Mesenchymal stem cell (in vitro differentiated cells and primary cell): ENCODE measurements at regions not wholly inside any gene's neighbourhood (a gene's known extent, or its start where the extent isn't known, plus 50 kb on each side); places are given as distances from the start of the nearest gene placed in this dataset.

ENCODE experiments used
- DNase-seq: peaks from one replicate; pipeline ENCODE4 v3.0.0-alpha.2; 2013
- H2AFZ ChIP-seq: one replicate; pipeline ENCODE4 v1.6.1; 2013; ENCODE audit warnings: low read depth, mild to moderate bottlenecking, control low read depth, inconsistent platforms, low read length, moderate library complexity
- H2AK5ac ChIP-seq: 2 replicates; pipeline ENCODE4 v1.6.1; 2013; ENCODE audit warnings: low read length, moderate library complexity, mild to moderate bottlenecking, inconsistent platforms; ENCODE audit not compliant: severe bottlenecking
- H2BK120ac ChIP-seq: one replicate; pipeline ENCODE4 v1.6.1; 2013; ENCODE audit warnings: low read depth, mild to moderate bottlenecking, inconsistent platforms, low read length, moderate library complexity
- H2BK12ac ChIP-seq, 2 experiments: one replicate each; pipeline ENCODE4 v1.6.1; 2013; ENCODE audit warnings: inconsistent platforms in 2 of 2, low read length in 2 of 2, mild to moderate bottlenecking in 2 of 2, moderate library complexity in 2 of 2, control low read depth in 1 of 2
- H2BK15ac ChIP-seq: one replicate; pipeline ENCODE4 v1.6.1; 2013; ENCODE audit warnings: mild to moderate bottlenecking, low read depth, inconsistent platforms; ENCODE audit not compliant: poor library complexity, severe bottlenecking
- H2BK5ac ChIP-seq: 2 replicates; pipeline ENCODE4 v1.6.1; 2013; ENCODE audit warnings: low read depth, mild to moderate bottlenecking, low read length, control low read depth, inconsistent platforms; ENCODE audit not compliant: poor library complexity, severe bottlenecking
- H3K14ac ChIP-seq, 2 experiments: one replicate each; pipeline ENCODE4 v1.6.1; 2013; ENCODE audit warnings: inconsistent platforms in 2 of 2, low read length in 2 of 2, control low read depth in 1 of 2, mild to moderate bottlenecking in 1 of 2, moderate library complexity in 1 of 2
- H3K18ac ChIP-seq, 2 experiments: one replicate each; pipeline ENCODE4 v1.6.1; 2013; ENCODE audit warnings: inconsistent platforms in 2 of 2, low read length in 2 of 2, control low read depth in 1 of 2, low read depth in 1 of 2, mild to moderate bottlenecking in 1 of 2
- H3K23ac ChIP-seq, 2 experiments: one replicate each; pipeline ENCODE4 v1.6.1; 2013; ENCODE audit warnings: inconsistent platforms in 2 of 2, low read length in 2 of 2, mild to moderate bottlenecking in 2 of 2, moderate library complexity in 2 of 2, control low read depth in 1 of 2
- H3K27ac ChIP-seq: 2 replicates; pipeline ENCODE4 v1.5.1; 2013; ENCODE audit warnings: mild to moderate bottlenecking, moderate library complexity, low read length, control low read depth, inconsistent platforms; ENCODE audit not compliant: poor library complexity, severe bottlenecking
- H3K27me3 ChIP-seq, 2 experiments: 2 replicates each; pipeline versions ENCODE4 v1.6.1 to v1.7.0; 2013; ENCODE audit warnings: low read length in 2 of 2, mild to moderate bottlenecking in 2 of 2, moderate library complexity in 2 of 2, control low read depth in 1 of 2, inconsistent platforms in 1 of 2; ENCODE audit not compliant: control insufficient read depth in 1 of 2, insufficient read depth in 1 of 2
- H3K36me3 ChIP-seq, 2 experiments: 2 replicates each; pipeline versions ENCODE4 v1.6.1 to v1.7.0; 2013; ENCODE audit warnings: low read length in 2 of 2, control low read depth in 1 of 2, inconsistent platforms in 1 of 2, low read depth in 1 of 2, mild to moderate bottlenecking in 1 of 2; ENCODE audit not compliant: insufficient read depth in 2 of 2, control insufficient read depth in 1 of 2
- H3K4ac ChIP-seq, 2 experiments: one replicate each; pipeline ENCODE4 v1.6.1; 2013; ENCODE audit warnings: inconsistent platforms in 2 of 2, low read length in 2 of 2, mild to moderate bottlenecking in 2 of 2, moderate library complexity in 2 of 2, control low read depth in 1 of 2, low read depth in 1 of 2
- H3K4me1 ChIP-seq: 2 replicates; pipeline ENCODE4 v1.6.1; 2013; ENCODE audit warnings: low read depth, low read length, control low read depth; ENCODE audit not compliant: control insufficient read depth, insufficient read depth
- H3K4me2 ChIP-seq: 2 replicates; pipeline ENCODE4 v1.6.1; 2013; ENCODE audit warnings: low read length, mild to moderate bottlenecking, inconsistent platforms; ENCODE audit not compliant: poor library complexity, severe bottlenecking
- H3K4me3 ChIP-seq, 2 experiments: 2 replicates each; pipeline versions ENCODE4 v1.5.1 to v1.7.0; 2013; ENCODE audit warnings: low read length in 2 of 2, mild to moderate bottlenecking in 2 of 2, control low read depth in 1 of 2, low read depth in 1 of 2; ENCODE audit not compliant: insufficient read depth in 1 of 2
- H3K79me1 ChIP-seq: replicated peaks from 2 replicates; pipeline ENCODE4 v1.6.1; 2013; ENCODE audit warnings: mild to moderate bottlenecking, control low read depth, low read length, inconsistent platforms; ENCODE audit not compliant: poor library complexity, severe bottlenecking
- H3K9ac ChIP-seq: 2 replicates; pipeline ENCODE4 v1.7.0; 2013; ENCODE audit warnings: mild to moderate bottlenecking, low read length, moderate library complexity
- H3K9me3 ChIP-seq: 2 replicates; pipeline ENCODE4 v1.7.0; 2013; ENCODE audit warnings: mild to moderate bottlenecking, low read length; ENCODE audit not compliant: control insufficient read depth
- H4K8ac ChIP-seq: one replicate; pipeline ENCODE4 v1.6.1; 2013; ENCODE audit warnings: inconsistent platforms, mild to moderate bottlenecking, low read length, moderate library complexity
- H4K91ac ChIP-seq: one replicate; pipeline ENCODE4 v1.6.1; 2013; ENCODE audit warnings: mild to moderate bottlenecking, low read length, inconsistent platforms
- WGBS: methylation state at CpG from one replicate; pipeline ENCODE4 v1.1.7; 2013; ENCODE audit warnings: mixed read lengths; 5-methylcytosine and 5-hydroxymethylcytosine counted together

DNA sequence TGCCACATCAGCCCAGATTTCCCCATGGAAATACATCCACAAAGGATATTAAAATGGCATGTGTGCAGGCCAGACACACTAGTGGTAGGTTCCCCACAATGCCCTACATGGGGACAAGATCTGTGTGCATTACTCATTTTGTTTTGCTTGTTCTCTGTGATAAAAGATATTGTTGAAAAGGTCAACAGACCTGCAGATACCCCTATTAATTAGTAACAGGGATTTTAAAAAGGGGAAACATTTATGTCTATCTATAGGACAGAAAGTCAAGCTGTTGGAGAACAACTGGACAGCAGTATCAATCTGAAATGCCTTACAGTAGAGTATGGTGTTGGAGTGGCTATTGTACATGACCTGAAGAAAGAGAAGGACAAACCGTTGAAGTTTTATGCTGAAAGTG is 596.0 kb upstream of the GRM7 start:
- DNase-seq = no peak
- Histone ChIP-seq H2AK5ac (no peak overlapping the region), H2AFZ (no peak overlapping the region), H3K9ac (no peak overlapping the region), H3K23ac (no peak overlapping the region), H4K8ac (no peak overlapping the region), H2BK15ac (no peak overlapping the region), H2BK120ac (no peak overlapping the region), H3K18ac (no peak overlapping the region), H3K4me1 (no peaks in the 10 kb centered on the region), H3K4me3 (no peak overlapping the region), H2BK5ac (no peak overlapping the region), H3K9me3 (peaks cover 7% of the 10 kb centered on the region), H2BK12ac (no peak overlapping the region), H3K27me3 (no peaks in the 10 kb centered on the region), H3K4ac (no peak overlapping the region), H3K36me3 (no peaks in the 10 kb centered on the region), H3K79me1 (no peaks in the 10 kb centered on the region), H3K4me2 (no peak overlapping the region), H4K91ac (no peak overlapping the region), H3K27ac (no peak overlapping the region), H3K14ac (no peak overlapping the region)
- no CpG with 5 or more reads among the region's 1 CpG for WGBS

DNA sequence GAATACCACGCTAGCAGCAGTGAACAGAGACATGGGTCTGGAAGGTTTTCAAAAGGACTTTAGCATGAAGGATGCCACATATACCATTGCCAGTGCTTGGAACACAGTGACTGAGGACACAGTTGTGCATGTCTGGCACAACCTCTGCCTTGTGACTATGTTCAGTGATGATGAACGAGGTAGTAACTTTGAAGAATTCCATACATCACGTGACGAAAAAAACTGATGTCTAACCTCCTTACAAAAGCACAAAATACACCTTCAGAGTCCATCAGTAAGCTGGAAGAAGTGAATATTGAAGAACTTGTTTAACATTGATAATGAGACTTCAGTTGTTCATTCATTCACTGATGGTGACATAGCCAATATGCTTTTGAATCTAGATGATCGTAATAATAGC is 594.8 kb upstream of the GRM7 start:
- H2BK12ac ChIP-seq = no peak overlapping the region
- H4K91ac ChIP-seq = no peak overlapping the region
- H3K36me3 ChIP-seq = no peaks in the 10 kb centered on the region
- H2AFZ ChIP-seq = no peak overlapping the region
- H3K4me3 ChIP-seq = no peak overlapping the region
- H3K9me3 ChIP-seq = no peaks in the 10 kb centered on the region
- no peaks in the 10 kb centered on the region for H3K79me1 ChIP-seq
- H3K4me2 ChIP-seq = no peak overlapping the region
- H2BK15ac ChIP-seq = no peak overlapping the region
- no peak overlapping the region for H3K23ac ChIP-seq
- H3K4me1 ChIP-seq = no peaks in the 10 kb centered on the region
- no peak overlapping the region for H2BK120ac ChIP-seq
- no peak overlapping the region for H4K8ac ChIP-seq
- no peak overlapping the region for H2AK5ac ChIP-seq
- WGBS = 83% methylated on average over 2 of the region's 5 CpGs
- DNase-seq = no peak
- H3K4ac ChIP-seq = no peak overlapping the region
- no peaks in the 10 kb centered on the region for H3K27me3 ChIP-seq
- no peak overlapping the region for H3K27ac ChIP-seq
- H3K14ac ChIP-seq = no peak overlapping the region
- no peak overlapping the region for H3K18ac ChIP-seq
- no peak overlapping the region for H3K9ac ChIP-seq
- no peak overlapping the region for H2BK5ac ChIP-seq

DNA sequence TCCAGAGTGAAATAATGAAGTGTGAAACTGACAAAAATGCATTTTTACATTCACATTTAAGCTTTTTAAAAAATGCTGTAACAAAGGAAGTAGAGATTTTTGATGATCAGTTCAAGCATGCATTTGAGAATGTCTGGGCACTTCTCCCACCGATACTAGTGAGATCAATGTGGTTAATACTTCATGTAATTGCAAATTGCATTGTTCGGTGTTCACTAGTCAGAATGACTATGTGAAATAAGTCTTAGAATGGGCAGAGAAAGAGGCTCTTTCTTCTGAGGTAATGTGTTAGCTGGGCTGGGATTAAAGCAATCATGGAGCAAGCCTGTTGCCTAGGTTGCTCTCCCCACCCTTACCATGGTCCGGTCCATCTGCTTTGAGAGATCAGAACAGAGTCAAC is 587.0 kb upstream of the GRM7 start:
- no peak overlapping the region for H2AK5ac ChIP-seq
- no peak overlapping the region for H3K4ac ChIP-seq
- no peaks in the 10 kb centered on the region for H3K79me1 ChIP-seq
- H3K4me3 ChIP-seq = no peak overlapping the region
- H3K4me1 ChIP-seq = no peaks in the 10 kb centered on the region
- H3K23ac ChIP-seq = no peak overlapping the region
- H4K91ac ChIP-seq = no peak overlapping the region
- no peak overlapping the region for H3K27ac ChIP-seq
- no peak overlapping the region for H2BK5ac ChIP-seq
- 82% methylated on average over 3 of the region's 3 CpGs for WGBS
- DNase-seq = no peak
- no peak overlapping the region for H2AFZ ChIP-seq
- H3K36me3 ChIP-seq = no peaks in the 10 kb centered on the region
- no peak overlapping the region for H3K4me2 ChIP-seq
- H3K18ac ChIP-seq = no peak overlapping the region
- no peak overlapping the region for H3K9ac ChIP-seq
- H4K8ac ChIP-seq = no peak overlapping the region
- no peaks in the 10 kb centered on the region for H3K27me3 ChIP-seq
- no peak overlapping the region for H2BK12ac ChIP-seq
- peaks cover 28% of the 10 kb centered on the region for H3K9me3 ChIP-seq
- H2BK120ac ChIP-seq = no peak overlapping the region
- no peak overlapping the region for H3K14ac ChIP-seq
- no peak overlapping the region for H2BK15ac ChIP-seq

DNA sequence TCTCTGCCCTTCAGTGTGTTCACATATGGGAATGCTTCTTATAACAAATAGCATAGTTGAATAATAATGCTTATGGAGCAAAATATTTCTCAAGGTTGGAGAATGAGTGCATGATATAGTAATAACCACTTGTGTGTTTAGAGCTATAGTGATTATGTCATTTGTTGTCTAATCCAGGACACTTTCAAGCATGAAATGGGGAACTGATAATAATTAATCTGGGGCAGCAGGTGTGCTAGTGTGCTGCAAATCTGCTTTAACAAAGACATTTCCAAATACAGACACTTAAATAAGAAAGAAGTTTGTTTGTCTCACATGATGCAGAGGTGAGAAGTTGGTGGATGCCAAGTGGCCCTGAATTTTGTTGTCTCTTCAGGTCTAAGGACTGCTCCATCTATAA is 579.3 kb upstream of the GRM7 start:
- H3K79me1 ChIP-seq = no peaks in the 10 kb centered on the region
- H2BK12ac ChIP-seq = no peak overlapping the region
- peaks cover 28% of the 10 kb centered on the region for H3K9me3 ChIP-seq
- H3K4me3 ChIP-seq = no peak overlapping the region
- H3K4ac ChIP-seq = no peak overlapping the region
- no peak overlapping the region for H4K8ac ChIP-seq
- H2AFZ ChIP-seq = no peak overlapping the region
- no peak overlapping the region for H3K9ac ChIP-seq
- no peak overlapping the region for H2BK15ac ChIP-seq
- H3K14ac ChIP-seq = no peak overlapping the region
- H3K4me1 ChIP-seq = no peaks in the 10 kb centered on the region
- H2AK5ac ChIP-seq = no peak overlapping the region
- no peak overlapping the region for H3K23ac ChIP-seq
- no peak overlapping the region for H3K18ac ChIP-seq
- no peaks in the 10 kb centered on the region for H3K27me3 ChIP-seq
- no peak overlapping the region for H2BK120ac ChIP-seq
- no peak overlapping the region for H3K27ac ChIP-seq
- no peak overlapping the region for H3K4me2 ChIP-seq
- H2BK5ac ChIP-seq = no peak overlapping the region
- DNase-seq = no peak
- H4K91ac ChIP-seq = no peak overlapping the region
- H3K36me3 ChIP-seq = no peaks in the 10 kb centered on the region
